HFFc6 (cell line): ENCODE measurements at regions not wholly inside any gene's neighbourhood (a gene's known extent, or its start where the extent isn't known, plus 50 kb on each side); places are given as distances from the start of the nearest gene placed in this dataset.
"Not testable (repeated sequence)": the region's sequence is repeated elsewhere in the genome, so short reads cannot be mapped to it uniquely, and the experiment has no call there.

Experiments used
- DNase-seq: peaks from one replicate; pipeline ENCODE4 v3.0.0-alpha.2; 2018
- H3K27ac Mint-ChIP-seq: 2 replicates; pipeline ENCODE4 v1.8.0; 2020; ENCODE audit warnings: mild to moderate bottlenecking, mixed read lengths
- H3K27me3 Mint-ChIP-seq: 2 replicates; pipeline ENCODE4 v1.8.0; 2021; ENCODE audit warnings: mild to moderate bottlenecking, moderate library complexity, mixed read lengths; ENCODE audit not compliant: insufficient read depth
- H3K36me3 Mint-ChIP-seq: 2 replicates; pipeline ENCODE4 v1.8.0; 2021; ENCODE audit warnings: low read depth, mixed read lengths
- H3K4me1 Mint-ChIP-seq: 2 replicates; pipeline ENCODE4 v1.8.0; 2020; ENCODE audit warnings: low read depth, mixed read lengths
- H3K4me3 Mint-ChIP-seq: 2 replicates; pipeline ENCODE4 v1.8.0; 2020; ENCODE audit warnings: mild to moderate bottlenecking, moderate library complexity, mixed read lengths
- H3K9me3 Mint-ChIP-seq: 2 replicates; pipeline ENCODE4 v1.8.0; 2020; ENCODE audit warnings: mild to moderate bottlenecking, mixed read lengths
- CTCF ChIP-seq: fragments of 200-600 bp; sonication (generic); IDR thresholded peaks from 2 replicates; pipeline ENCODE4 v1.5.0; 2021; ENCODE audit warnings: antibody characterized with exemption, mild to moderate bottlenecking

DNA sequence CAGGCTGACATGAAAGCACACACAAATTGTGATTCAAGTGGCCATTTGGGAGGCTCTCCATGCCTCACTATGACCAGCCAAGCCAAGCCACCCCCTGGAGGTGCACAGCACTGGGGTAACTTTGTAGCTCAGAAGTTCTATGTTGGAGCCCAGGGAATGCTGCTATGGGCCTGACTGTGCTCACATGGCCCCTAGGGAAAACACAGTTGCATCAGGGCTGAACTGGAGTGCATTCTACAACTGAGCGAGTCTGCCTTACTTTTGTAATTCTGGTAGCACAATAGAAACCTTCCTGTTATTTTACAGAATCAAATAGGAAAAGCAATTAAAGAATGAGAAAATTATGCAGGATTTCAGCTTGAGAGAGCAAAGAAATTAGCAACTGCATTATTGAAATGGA, 455.5 kb upstream of the TRPC7 start:
- no peak overlapping the region for H3K27ac Mint-ChIP-seq
- peaks cover 15% of the 10 kb centered on the region for H3K27me3 Mint-ChIP-seq
- H3K36me3 Mint-ChIP-seq = no peaks in the 10 kb centered on the region
- no peak for TF ChIP-seq CTCF
- no peak for DNase-seq
- peaks cover 4% of the 10 kb centered on the region for H3K4me1 Mint-ChIP-seq
- no peaks in the 10 kb centered on the region for H3K9me3 Mint-ChIP-seq
- H3K4me3 Mint-ChIP-seq = no peak overlapping the region

DNA sequence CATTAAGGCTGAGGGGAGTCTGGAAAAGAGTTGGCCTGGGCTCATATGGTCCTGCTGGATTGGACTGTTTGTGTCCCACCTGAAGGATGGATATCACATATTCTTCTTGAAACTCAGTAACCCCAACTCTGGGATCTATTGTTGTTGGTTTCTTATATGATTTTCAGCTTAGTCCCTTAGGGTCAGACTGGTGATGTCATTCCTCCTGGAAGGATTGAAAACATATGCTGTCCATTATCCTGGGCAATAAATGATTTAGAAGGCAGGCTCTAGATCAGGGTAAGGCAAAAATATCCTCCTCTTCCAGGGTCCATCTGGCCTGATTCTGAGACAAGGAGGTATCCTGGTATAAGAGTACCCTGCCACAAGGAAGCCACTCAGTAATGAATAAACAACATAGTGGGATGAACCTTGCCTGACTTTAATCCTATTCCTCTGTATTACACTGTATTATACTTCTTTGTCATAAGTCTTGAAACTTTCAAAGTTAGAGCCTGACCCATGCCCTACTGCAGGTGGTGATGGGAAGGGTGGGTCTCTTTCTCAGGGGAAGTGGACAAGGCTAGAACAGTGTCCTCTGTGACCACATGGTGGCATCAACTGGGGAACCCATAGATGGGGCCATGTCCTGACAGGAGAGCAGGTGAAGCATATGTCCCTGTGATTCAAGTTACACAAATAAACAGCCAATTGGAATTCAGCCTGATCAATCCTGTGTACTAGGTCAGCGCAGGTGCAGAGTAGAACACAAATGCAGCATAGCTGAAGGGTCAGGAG, 454.4 kb upstream of the TRPC7 start:
- TF ChIP-seq CTCF = peak; percentile 13; the same call in 1 of the 2 replicates
- Mint-ChIP-seq H3K9me3 (no peaks in the 10 kb centered on the region), H3K27me3 (peaks cover 7% of the 10 kb centered on the region)

GRCh38 chr5:136816327-136816726, 451.0 kb upstream of the TRPC7 start:
- Mint-ChIP-seq H3K9me3 (no peaks in the 10 kb centered on the region), H3K27me3 (peaks cover 2% of the 10 kb centered on the region), H3K27ac (no peak overlapping the region), H3K4me1 (peaks cover 49% of the 10 kb centered on the region), H3K4me3 (no peak overlapping the region), H3K36me3 (0 out of 2 replicates have a peak, but pooled peaks cover 4% of the 10 kb centered on the region)
- no peak for DNase-seq
- no peak for TF ChIP-seq CTCF

More for the DNA sequence above, 454.4 kb upstream of the TRPC7 start:
- Mint-ChIP-seq H3K27ac (no peak overlapping the region), H3K4me1 (peaks cover 15% of the 10 kb centered on the region), H3K36me3 (0 out of 2 replicates have a peak, but pooled peaks cover 4% of the 10 kb centered on the region), H3K4me3 (no peak overlapping the region)
- no peak for DNase-seq

- H3K36me3 Mint-ChIP-seq = 0 out of 2 replicates have a peak, but pooled peaks cover 4% of the 10 kb centered on the region
- no peaks in the 10 kb centered on the region for H3K9me3 Mint-ChIP-seq
- H3K27me3 Mint-ChIP-seq = no peaks in the 10 kb centered on the region; the same call in none of the 2 replicates
- TF ChIP-seq CTCF = no peak
- H3K4me3 Mint-ChIP-seq = peak overlapping the region; percentile 54; the same call in 1 of the 2 replicates
- H3K27ac Mint-ChIP-seq = peak overlapping the region; percentile 80
- peak; percentile 41 for DNase-seq
- H3K4me1 Mint-ChIP-seq = peaks cover 64% of the 10 kb centered on the region
Observed at GRCh38 chr5:136814619-136815378, 449.5 kb upstream of the TRPC7 start.

DNA sequence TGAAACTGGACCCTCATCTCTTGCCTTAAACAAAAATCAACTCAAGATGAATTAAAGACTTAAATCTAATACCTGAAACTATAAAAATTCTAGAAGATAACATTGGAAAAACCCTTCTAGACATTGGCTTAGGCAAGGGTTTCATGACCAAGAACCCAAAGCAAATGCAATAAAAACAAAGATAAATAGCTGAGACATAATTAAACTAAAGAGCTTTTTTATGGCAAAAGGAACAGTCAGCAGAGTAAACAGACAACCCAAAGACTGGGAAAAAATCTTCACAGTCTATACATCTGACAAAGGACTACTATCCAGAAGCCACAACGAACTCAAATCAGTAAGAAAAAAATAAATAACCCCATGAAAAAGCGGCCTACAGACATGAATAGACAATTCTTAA, 446.9 kb upstream of the TRPC7 start:
- peak overlapping the region; percentile 62; the same call in 1 of the 2 replicates for H3K4me3 Mint-ChIP-seq

GRCh38 chr5:136811551-136811950, 446.2 kb upstream of the TRPC7 start:
- H3K27me3 Mint-ChIP-seq = no peaks in the 10 kb centered on the region; the same call in 1 of the 2 replicates
- peaks cover 84% of the 10 kb centered on the region for H3K4me1 Mint-ChIP-seq
- peak overlapping the region; percentile 62 for H3K4me3 Mint-ChIP-seq
- TF ChIP-seq CTCF = no peak
- H3K27ac Mint-ChIP-seq = peak overlapping the region; percentile 87
- peak; percentile 87 for DNase-seq
- H3K9me3 Mint-ChIP-seq = no peaks in the 10 kb centered on the region
- H3K36me3 Mint-ChIP-seq = 0 out of 2 replicates have a peak, but pooled peaks cover 4% of the 10 kb centered on the region

More for the DNA sequence above, 446.9 kb upstream of the TRPC7 start:
- H3K27ac Mint-ChIP-seq = peak overlapping the region; percentile 87
- H3K36me3 Mint-ChIP-seq, H3K9me3 Mint-ChIP-seq, DNase-seq, H3K27me3 Mint-ChIP-seq: not testable (repeated sequence)
- H3K4me1 Mint-ChIP-seq = peaks cover 84% of the 10 kb centered on the region
